ENCODE measurements at regions not wholly inside any gene's neighbourhood (a gene's known extent, or its start where the extent isn't known, plus 50 kb on each side); places are given as distances from the start of the nearest gene placed in this dataset.

DNA sequence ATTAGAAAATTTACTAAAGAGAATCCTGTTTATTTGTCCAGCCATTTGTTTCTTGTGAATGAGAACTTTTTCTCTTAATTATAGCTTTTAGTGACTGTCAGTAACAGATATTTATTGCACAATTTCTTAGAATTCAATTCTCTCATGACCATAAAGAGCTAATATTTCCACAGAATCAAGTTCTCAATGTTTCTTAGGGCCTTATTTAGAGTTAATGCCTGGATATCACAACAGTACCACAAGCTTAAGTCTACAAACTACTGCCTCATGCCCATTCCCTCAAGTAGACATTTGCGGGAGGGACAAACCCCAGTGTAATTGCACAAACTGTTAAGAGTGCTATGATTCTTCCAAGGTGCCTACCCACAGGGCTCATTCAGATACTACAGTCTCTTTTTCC, 199.7 kb upstream of the POU2AF2 start:
- TF ChIP-seq IRF1 (CRISPR knock-in tag; IDR thresholded peaks at IDR 0.05) (no peak), FOXJ3 (CRISPR knock-in tag; IDR thresholded peaks at IDR 0.05; ENCODE audit: borderline replicate concordance) (no peak), SP1 (CRISPR knock-in tag; conservative IDR thresholded peaks at IDR 0.05) (no peak), CDX4 (CRISPR knock-in tag; IDR thresholded peaks at IDR 0.05; ENCODE audit: borderline replicate concordance) (no peak), ZNF416 (CRISPR knock-in tag; IDR thresholded peaks at IDR 0.05) (no peak), SMAD3 (CRISPR knock-in tag; IDR thresholded peaks at IDR 0.05; ENCODE audit: borderline replicate concordance) (no peak)
